K562 (cell line): ENCODE measurements at regions not wholly inside any gene's neighbourhood (a gene's known extent, or its start where the extent isn't known, plus 50 kb on each side); places are given as distances from the start of the nearest gene placed in this dataset.

Experiments
- C11orf30 ChIP-seq: fragments of 450-650 bp; IDR thresholded peaks from 2 replicates; pipeline ENCODE4 v1.6.1; 2016; ENCODE audit warnings: low read depth, mild to moderate bottlenecking
- CEBPB ChIP-seq: fragments of 450-650 bp; IDR thresholded peaks from 2 replicates; pipeline ENCODE4 v1.6.1; 2016; ENCODE audit warnings: missing genetic modification characterization, missing compliant biosample characterization
- IRF9 ChIP-seq: fragments of 450-650 bp; IDR thresholded peaks from 2 replicates; pipeline ENCODE4 v1.6.1; 2016; ENCODE audit warnings: missing biosample characterization, missing genetic modification characterization
- RB1 ChIP-seq: fragments of 450-650 bp; IDR thresholded peaks from 2 replicates; pipeline ENCODE4 v1.6.1; 2017; ENCODE audit warnings: low read depth, mild to moderate bottlenecking
- ZKSCAN1 ChIP-seq: fragments of 150-350 bp; IDR thresholded peaks from 2 replicates; pipeline ENCODE4 v1.6.1; 2016; ENCODE audit warnings: low read depth, low read length
- ZNF764 ChIP-seq: fragments of 250-450 bp; sonication (Bioruptor Pico); IDR thresholded peaks from 2 replicates; pipeline ENCODE4 v1.4.0; 2020; ENCODE audit warnings: low read depth, mild to moderate bottlenecking, moderate library complexity
- TF ChIP-seq, protein P1 (sequence below): fragments of 450-650 bp; IDR thresholded peaks from one replicate; pipeline ENCODE4 v1.6.1; 2018; ENCODE audit warnings: mild to moderate bottlenecking, moderate library complexity; ENCODE audit not compliant: partially characterized antibody
- TF ChIP-seq, protein P2 (sequence below): fragments of 450-650 bp; IDR thresholded peaks from 2 replicates; pipeline ENCODE4 v1.7.0; 2016; ENCODE audit warnings: borderline replicate concordance
- TF ChIP-seq, protein P3 (sequence below): fragments of 250-450 bp; sonication (Bioruptor Pico); IDR thresholded peaks from 2 replicates; pipeline ENCODE4 v1.9.0; 2021; ENCODE audit warnings: mild to moderate bottlenecking

- TF ChIP-seq, protein P1, sequence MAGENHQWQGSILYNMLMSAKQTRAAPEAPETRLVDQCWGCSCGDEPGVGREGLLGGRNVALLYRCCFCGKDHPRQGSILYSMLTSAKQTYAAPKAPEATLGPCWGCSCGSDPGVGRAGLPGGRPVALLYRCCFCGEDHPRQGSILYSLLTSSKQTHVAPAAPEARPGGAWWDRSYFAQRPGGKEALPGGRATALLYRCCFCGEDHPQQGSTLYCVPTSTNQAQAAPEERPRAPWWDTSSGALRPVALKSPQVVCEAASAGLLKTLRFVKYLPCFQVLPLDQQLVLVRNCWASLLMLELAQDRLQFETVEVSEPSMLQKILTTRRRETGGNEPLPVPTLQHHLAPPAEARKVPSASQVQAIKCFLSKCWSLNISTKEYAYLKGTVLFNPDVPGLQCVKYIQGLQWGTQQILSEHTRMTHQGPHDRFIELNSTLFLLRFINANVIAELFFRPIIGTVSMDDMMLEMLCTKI: no peak
- TF ChIP-seq CEBPB (tag) (no peak), RB1 (no peak), ZNF764 (CRISPR knock-in tag) (no peak), ZKSCAN1 (no peak), IRF9 (tag) (no peak), C11orf30 (no peak)
- TF ChIP-seq, protein P2, sequence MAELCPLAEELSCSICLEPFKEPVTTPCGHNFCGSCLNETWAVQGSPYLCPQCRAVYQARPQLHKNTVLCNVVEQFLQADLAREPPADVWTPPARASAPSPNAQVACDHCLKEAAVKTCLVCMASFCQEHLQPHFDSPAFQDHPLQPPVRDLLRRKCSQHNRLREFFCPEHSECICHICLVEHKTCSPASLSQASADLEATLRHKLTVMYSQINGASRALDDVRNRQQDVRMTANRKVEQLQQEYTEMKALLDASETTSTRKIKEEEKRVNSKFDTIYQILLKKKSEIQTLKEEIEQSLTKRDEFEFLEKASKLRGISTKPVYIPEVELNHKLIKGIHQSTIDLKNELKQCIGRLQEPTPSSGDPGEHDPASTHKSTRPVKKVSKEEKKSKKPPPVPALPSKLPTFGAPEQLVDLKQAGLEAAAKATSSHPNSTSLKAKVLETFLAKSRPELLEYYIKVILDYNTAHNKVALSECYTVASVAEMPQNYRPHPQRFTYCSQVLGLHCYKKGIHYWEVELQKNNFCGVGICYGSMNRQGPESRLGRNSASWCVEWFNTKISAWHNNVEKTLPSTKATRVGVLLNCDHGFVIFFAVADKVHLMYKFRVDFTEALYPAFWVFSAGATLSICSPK: no peak
- TF ChIP-seq, protein P3, sequence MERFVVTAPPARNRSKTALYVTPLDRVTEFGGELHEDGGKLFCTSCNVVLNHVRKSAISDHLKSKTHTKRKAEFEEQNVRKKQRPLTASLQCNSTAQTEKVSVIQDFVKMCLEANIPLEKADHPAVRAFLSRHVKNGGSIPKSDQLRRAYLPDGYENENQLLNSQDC (CRISPR knock-in tag): no peak
Measured at GRCh38 chr1:4908486-4908885, 254.1 kb downstream of the AJAP1 start (continued).
